Subcutaneous abdominal adipose tissue (tissue), 5 donors: ENCODE measurements at regions not wholly inside any gene's neighbourhood (a gene's known extent, or its start where the extent isn't known, plus 50 kb on each side); places are given as distances from the start of the nearest gene placed in this dataset.
"Not testable (repeated sequence)": the region's sequence is repeated elsewhere in the genome, so short reads cannot be mapped to it uniquely, and the experiment has no call there.

Experiments used
- H3K27ac ChIP-seq: one replicate; pipeline ENCODE4 v1.7.0; 2013; ENCODE audit warnings: low read depth, mild to moderate bottlenecking, inconsistent platforms, low read length, moderate library complexity
- H3K27me3 ChIP-seq, 5 donors: one replicate each; pipeline ENCODE4 v1.7.0; 2013; ENCODE audit warnings: low read length in 5 of 5, inconsistent platforms in 1 of 5; ENCODE audit not compliant: control insufficient read depth in 5 of 5, insufficient read depth in 4 of 5
- H3K36me3 ChIP-seq, 5 donors: one replicate each; pipeline ENCODE4 v1.7.0; 2013; ENCODE audit warnings: low read length in 5 of 5; ENCODE audit not compliant: control insufficient read depth in 5 of 5, insufficient read depth in 5 of 5
- H3K4me1 ChIP-seq, 5 donors: one replicate each; pipeline ENCODE4 v1.7.0; 2013; ENCODE audit warnings: low read length in 5 of 5, mild to moderate bottlenecking in 3 of 5, moderate library complexity in 1 of 5; ENCODE audit not compliant: control insufficient read depth in 5 of 5, insufficient read depth in 5 of 5
- H3K4me3 ChIP-seq, 5 donors: one replicate each; pipeline ENCODE4 v1.7.0; 2013; ENCODE audit warnings: low read length in 5 of 5, low read depth in 1 of 5
- H3K9ac ChIP-seq, 5 donors: one replicate each; pipeline ENCODE4 v1.7.0; 2013; ENCODE audit warnings: low read length in 5 of 5, mild to moderate bottlenecking in 4 of 5, moderate library complexity in 3 of 5
- H3K9me3 ChIP-seq, 5 donors: one replicate each; pipeline ENCODE4 v1.7.0; 2013; ENCODE audit warnings: low read length in 5 of 5; ENCODE audit not compliant: control insufficient read depth in 5 of 5
- donor health status: healthy.
- donor health status: healthy.
- donor health status: healthy.
- donor health status: healthy.
- donor health status: healthy.

DNA sequence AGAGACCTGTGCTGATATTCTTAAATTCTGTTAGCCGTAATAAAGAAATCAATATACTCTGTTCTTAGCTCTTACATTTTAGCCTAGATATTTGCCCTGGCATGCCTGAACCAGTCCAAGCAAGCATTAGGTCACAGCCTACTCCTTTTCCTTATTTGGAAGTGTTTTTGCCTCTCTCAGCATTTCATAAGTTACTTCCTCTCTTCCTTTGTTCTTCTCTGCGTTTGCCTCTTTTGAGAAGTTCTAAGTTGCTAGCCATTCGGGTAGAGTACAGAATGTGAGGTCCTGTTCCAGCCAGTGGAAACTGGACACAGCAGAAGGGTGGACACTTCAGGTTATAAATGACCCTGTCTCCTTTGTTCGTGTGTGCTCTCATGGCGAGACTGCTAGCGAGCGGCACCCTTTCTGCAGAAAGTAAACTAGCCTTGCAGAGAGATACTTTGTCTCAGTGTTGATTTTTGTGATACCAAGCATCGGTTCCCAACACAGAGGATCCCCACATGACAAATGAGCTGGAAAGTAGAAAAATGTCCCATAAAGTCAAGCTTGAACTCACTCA lies 75.0 kb upstream of the FAM153A start:
- H3K27ac ChIP-seq, H3K27me3 ChIP-seq, H3K4me3 ChIP-seq, H3K4me1 ChIP-seq, H3K9ac ChIP-seq, H3K9me3 ChIP-seq, H3K36me3 ChIP-seq: not testable (repeated sequence)

DNA sequence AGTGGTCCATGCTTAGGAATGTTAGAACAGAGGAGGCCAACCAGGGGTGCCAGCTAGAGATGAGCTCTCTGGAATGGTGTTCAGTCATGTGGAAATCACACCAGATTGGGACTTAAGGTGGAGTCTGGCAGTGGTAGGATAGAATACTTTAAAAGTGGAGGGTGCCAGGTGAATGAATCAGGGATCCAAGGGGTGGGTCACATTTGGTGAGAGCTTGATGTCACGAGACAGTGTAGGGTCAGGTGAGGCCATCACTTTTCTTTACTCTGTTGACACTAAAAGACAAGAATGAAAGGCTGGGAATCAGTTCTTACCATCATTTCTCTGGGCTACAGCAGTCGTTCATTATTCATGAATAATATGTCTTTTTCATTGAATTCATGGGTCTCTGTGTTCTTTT lies 73.8 kb upstream of the FAM153A start:
- not testable (repeated sequence) for H3K36me3 ChIP-seq, H3K27me3 ChIP-seq, H3K4me1 ChIP-seq, H3K9ac ChIP-seq, H3K9me3 ChIP-seq, H3K4me3 ChIP-seq, H3K27ac ChIP-seq

DNA sequence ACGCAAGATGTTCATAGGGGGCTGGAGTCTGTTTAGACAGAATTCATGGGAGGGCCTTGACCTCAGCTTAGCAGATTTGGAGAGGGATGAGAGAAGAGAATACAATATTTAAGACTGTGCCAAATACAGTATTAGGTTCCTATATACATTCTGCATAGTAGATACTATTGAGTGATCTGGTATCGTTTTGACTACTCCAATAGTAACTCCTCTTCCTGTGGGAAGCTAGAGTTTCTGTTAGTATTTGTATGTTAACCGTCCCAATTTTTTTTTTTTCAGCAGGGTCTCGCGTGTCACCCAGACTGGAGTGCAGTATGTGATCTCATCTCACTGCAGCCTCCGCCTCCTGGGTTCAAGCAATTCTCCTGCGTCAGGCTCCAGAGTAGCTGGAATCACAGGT lies 65.2 kb upstream of the FAM153A start:
- H3K9ac ChIP-seq, result not testable (repeated sequence)

DNA sequence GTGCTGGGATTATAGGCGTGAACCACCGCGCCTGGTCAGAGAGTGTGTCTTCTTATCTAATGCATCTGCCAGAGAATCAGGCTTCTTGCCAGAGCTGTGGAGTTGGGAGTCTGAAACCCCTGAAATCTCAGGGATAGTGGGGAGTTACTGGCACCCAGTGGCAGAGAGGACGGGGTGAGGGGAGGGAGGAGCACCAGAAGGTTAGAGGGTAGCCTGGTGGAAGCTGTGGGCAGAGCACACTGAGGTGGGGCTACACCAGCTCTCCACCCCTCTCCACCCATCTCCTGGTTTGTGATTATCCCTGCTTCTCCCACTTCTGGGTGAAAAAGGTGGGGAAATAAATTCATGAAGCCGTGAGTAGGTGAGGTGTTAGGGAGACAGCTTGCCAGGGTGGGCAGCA lies 63.9 kb upstream of the FAM153A start:
- H3K4me1 ChIP-seq, H3K27ac ChIP-seq, H3K4me3 ChIP-seq, H3K27me3 ChIP-seq, H3K9me3 ChIP-seq, H3K36me3 ChIP-seq, H3K9ac ChIP-seq: not testable (repeated sequence)

More for the DNA sequence above, 65.2 kb upstream of the FAM153A start:
- H3K36me3 ChIP-seq, H3K27ac ChIP-seq, H3K27me3 ChIP-seq, H3K4me3 ChIP-seq, H3K4me1 ChIP-seq, H3K9me3 ChIP-seq: not testable (repeated sequence)

DNA sequence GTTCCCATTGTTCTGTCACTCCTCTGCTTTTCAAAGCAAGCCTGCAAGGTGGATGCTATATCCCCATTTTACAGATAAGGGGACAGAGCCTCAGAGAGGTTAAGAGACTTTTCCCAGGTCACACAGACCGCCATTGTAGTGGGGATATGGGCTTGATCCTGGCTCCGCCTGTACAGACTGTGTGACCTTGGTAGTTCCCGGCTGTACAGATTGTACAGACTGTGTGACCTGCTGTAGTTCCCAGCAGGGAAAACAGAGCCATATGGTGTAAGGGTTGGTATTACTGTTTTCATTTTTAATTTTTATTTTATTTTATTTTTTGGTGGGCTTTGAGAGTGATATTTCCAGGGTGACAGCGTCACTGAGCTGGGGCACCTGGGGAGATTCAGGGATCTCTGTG lies 63.2 kb upstream of the FAM153A start:
- H3K9ac ChIP-seq, H3K4me3 ChIP-seq, H3K27me3 ChIP-seq: not testable (repeated sequence)

DNA sequence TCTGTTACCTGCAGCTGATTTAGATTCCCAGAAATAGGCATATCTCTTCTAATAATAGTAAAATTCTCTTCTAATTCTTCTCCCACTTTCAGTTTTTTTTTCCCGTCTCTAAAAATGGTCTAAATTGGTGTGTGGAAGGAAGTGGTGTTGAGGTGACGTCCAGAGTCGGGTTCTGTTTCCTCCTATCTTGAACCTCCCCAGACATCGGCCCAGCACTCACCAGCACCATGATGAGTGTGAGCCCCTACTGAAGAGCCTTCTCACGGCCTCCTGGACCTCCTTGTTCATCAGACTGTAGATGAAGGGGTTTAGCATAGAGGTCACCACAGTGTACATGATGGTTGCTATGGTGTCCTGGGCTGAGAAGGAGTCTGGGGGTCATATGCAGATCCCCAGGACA lies 53.5 kb upstream of the FAM153A start:
- H3K4me3 ChIP-seq, H3K4me1 ChIP-seq, H3K36me3 ChIP-seq, H3K27ac ChIP-seq, H3K27me3 ChIP-seq, H3K9me3 ChIP-seq, H3K9ac ChIP-seq: not testable (repeated sequence)

More for the DNA sequence above, 63.2 kb upstream of the FAM153A start:
- H3K9me3 ChIP-seq, H3K27ac ChIP-seq, H3K4me1 ChIP-seq, H3K36me3 ChIP-seq: not testable (repeated sequence)
